A673 (cell line): ENCODE measurements at regions not wholly inside any gene's neighbourhood (a gene's known extent, or its start where the extent isn't known, plus 50 kb on each side); places are given as distances from the start of the nearest gene placed in this dataset.

Source experiments
- BruUV-seq: library from RNA; stranded (reverse); fragments of 400-500 nt; replicated peaks from 2 replicates; lab custom pipeline; 2021; lab: Mats Ljungman, UMichigan
- CTCF ChIA-PET: fragments of 300-600 bp; sonication (Branson Sonifier 250); formaldehyde crosslinking; loops from one replicate; lab custom pipeline; 2022; ENCODE audit warnings: antibody characterized with exemption; lab: Charles Lee
- POLR2A ChIA-PET: fragments of 300-600 bp; sonication (Branson Sonifier 250); formaldehyde crosslinking; loops from one replicate; lab custom pipeline; 2022; ENCODE audit warnings: antibody characterized with exemption; ENCODE audit not compliant: low non-redundant PET; lab: Charles Lee
- DNase-seq: peaks from one replicate; pipeline ENCODE4 v3.0.0-alpha.2; 2015; ENCODE audit warnings: low spot score
- H3K27ac ChIP-seq: fragments of 200-600 bp; sonication (generic); 2 replicates; pipeline ENCODE4 v1.5.1; 2016; ENCODE audit warnings: mixed run types, low read depth, mild to moderate bottlenecking, mixed read lengths, antibody characterized with exemption, low read length; ENCODE audit not compliant: poor library complexity, severe bottlenecking
- H3K27me3 ChIP-seq: fragments of 200-600 bp; sonication (generic); replicated peaks from 2 replicates; pipeline ENCODE4 v1.6.1; 2017; ENCODE audit warnings: mixed run types, low read depth, mild to moderate bottlenecking, mixed read lengths, antibody characterized with exemption, low read length; ENCODE audit not compliant: insufficient read depth, poor library complexity
- H3K36me3 ChIP-seq: fragments of 200-600 bp; sonication (generic); 2 replicates; pipeline ENCODE4 v1.6.1; 2016; ENCODE audit warnings: mixed run types, mild to moderate bottlenecking, mixed read lengths, antibody characterized with exemption, low read length; ENCODE audit not compliant: insufficient read depth, poor library complexity, severe bottlenecking
- H3K4me1 ChIP-seq: fragments of 200-600 bp; sonication (generic); 2 replicates; pipeline ENCODE4 v1.6.1; 2017; ENCODE audit warnings: mixed run types, mild to moderate bottlenecking, mixed read lengths, antibody characterized with exemption, low read length; ENCODE audit not compliant: insufficient read depth, poor library complexity, severe bottlenecking
- H3K4me3 ChIP-seq: fragments of 200-600 bp; sonication (generic); 2 replicates; pipeline ENCODE4 v1.5.1; 2016; ENCODE audit warnings: low read depth, mixed run types, mild to moderate bottlenecking, mixed read lengths, low read length; ENCODE audit not compliant: poor library complexity, severe bottlenecking
- H3K9me3 ChIP-seq: fragments of 200-600 bp; sonication (generic); 2 replicates; pipeline ENCODE4 v1.6.1; 2016; ENCODE audit warnings: mixed run types, low read depth, mild to moderate bottlenecking, mixed read lengths, antibody characterized with exemption, low read length; ENCODE audit not compliant: poor library complexity, severe bottlenecking
- EZH2 ChIP-seq: fragments of 200-600 bp; sonication (generic); IDR thresholded peaks from 2 replicates; pipeline ENCODE4 v1.6.1; 2017; ENCODE audit warnings: borderline replicate concordance, low read depth, mild to moderate bottlenecking, mixed read lengths, antibody characterized with exemption, low read length; ENCODE audit not compliant: poor library complexity, severe bottlenecking
- intact Hi-C: fragments of 100-400 bp; cut with micrococcal nuclease; formaldehyde crosslinking; loops from one replicate; pipeline ENCODE4 v1.10.0; 2022; ENCODE audit not compliant: unreplicated experiment
- TF ChIP-seq, protein P1 (sequence below): fragments of 300-800, 200-600 bp; sonication (generic); conservative IDR thresholded peaks from 2 replicates; pipeline ENCODE4 v1.5.1; 2017; ENCODE audit warnings: low read depth, mild to moderate bottlenecking, antibody characterized with exemption, low read length, moderate library complexity, mixed read lengths

- intact Hi-C loops: no loop called here
- Histone ChIP-seq H3K27ac (no peak overlapping the region), H3K27me3 (no peaks in the 10 kb centered on the region), H3K4me3 (no peak overlapping the region), H3K36me3 (no peaks in the 10 kb centered on the region), H3K9me3 (no peaks in the 10 kb centered on the region), H3K4me1 (no peaks in the 10 kb centered on the region)
- DNase-seq: no peak
- BruUV-seq: no TSS peak
- POLR2A ChIA-PET: no interaction called here
- TF ChIP-seq, protein P1, sequence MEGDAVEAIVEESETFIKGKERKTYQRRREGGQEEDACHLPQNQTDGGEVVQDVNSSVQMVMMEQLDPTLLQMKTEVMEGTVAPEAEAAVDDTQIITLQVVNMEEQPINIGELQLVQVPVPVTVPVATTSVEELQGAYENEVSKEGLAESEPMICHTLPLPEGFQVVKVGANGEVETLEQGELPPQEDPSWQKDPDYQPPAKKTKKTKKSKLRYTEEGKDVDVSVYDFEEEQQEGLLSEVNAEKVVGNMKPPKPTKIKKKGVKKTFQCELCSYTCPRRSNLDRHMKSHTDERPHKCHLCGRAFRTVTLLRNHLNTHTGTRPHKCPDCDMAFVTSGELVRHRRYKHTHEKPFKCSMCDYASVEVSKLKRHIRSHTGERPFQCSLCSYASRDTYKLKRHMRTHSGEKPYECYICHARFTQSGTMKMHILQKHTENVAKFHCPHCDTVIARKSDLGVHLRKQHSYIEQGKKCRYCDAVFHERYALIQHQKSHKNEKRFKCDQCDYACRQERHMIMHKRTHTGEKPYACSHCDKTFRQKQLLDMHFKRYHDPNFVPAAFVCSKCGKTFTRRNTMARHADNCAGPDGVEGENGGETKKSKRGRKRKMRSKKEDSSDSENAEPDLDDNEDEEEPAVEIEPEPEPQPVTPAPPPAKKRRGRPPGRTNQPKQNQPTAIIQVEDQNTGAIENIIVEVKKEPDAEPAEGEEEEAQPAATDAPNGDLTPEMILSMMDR: no peak
- no peak for TF ChIP-seq EZH2
- CTCF ChIA-PET: no interaction called here
Measured at GRCh38 chr1:221809091-221810029, 67.5 kb upstream of the DUSP10 start.

GRCh38 chr1:221806984-221807383 lies 65.1 kb upstream of the DUSP10 start:
- intact Hi-C loops: no loop called here
- Histone ChIP-seq H3K36me3 (no peaks in the 10 kb centered on the region), H3K4me3 (no peak overlapping the region), H3K27me3 (no peaks in the 10 kb centered on the region), H3K9me3 (no peaks in the 10 kb centered on the region), H3K4me1 (no peaks in the 10 kb centered on the region), H3K27ac (no peak overlapping the region)
- POLR2A ChIA-PET: no interaction called here
- BruUV-seq: no TSS peak
- no peak for DNase-seq
- TF ChIP-seq EZH2: no peak
- TF ChIP-seq, protein P1: no peak
- CTCF ChIA-PET: no interaction called here

DNA sequence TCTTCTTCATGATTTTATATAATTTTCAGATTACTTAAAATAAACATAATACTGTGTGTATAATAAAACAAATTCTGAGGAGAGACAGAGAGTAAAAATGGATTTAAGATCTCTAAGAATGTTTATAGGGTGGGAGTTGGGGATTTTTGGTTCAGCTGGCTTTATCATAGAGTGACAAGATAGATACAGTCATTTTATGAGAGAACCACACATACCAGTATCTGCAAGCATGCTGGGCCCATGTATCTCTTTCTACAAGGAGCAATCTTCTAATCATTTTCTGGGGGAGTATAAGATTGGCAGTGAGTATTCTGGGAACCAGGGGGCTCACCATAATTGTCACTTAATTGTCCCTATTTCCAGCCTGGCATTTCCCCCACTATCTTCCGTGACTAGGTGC lies 64.3 kb upstream of the DUSP10 start:
- BruUV-seq: no TSS peak
- intact Hi-C loops: no loop called here
- H3K4me1 ChIP-seq: no peaks in the 10 kb centered on the region

More for the DNA sequence above, 64.3 kb upstream of the DUSP10 start:
- ChIA-PET CTCF (no interaction called here), POLR2A (no interaction called here)
- DNase-seq: no peak
- Histone ChIP-seq H3K27me3 (no peaks in the 10 kb centered on the region), H3K36me3 (no peaks in the 10 kb centered on the region), H3K9me3 (no peaks in the 10 kb centered on the region), H3K27ac (no peak overlapping the region), H3K4me3 (no peak overlapping the region)
- TF ChIP-seq, protein P1: no peak
- TF ChIP-seq EZH2: no peak
